ENCODE measurements at regions not wholly inside any gene's neighbourhood (a gene's known extent, or its start where the extent isn't known, plus 50 kb on each side); places are given as distances from the start of the nearest gene placed in this dataset.
"Not testable (repeated sequence)": the region's sequence is repeated elsewhere in the genome, so short reads cannot be mapped to it uniquely, and the experiment has no call there.

- H3K27ac ChIP-seq (ENCODE audit: low read depth in 2 of 2, low read length in 1 of 2): no peak overlapping the region
- no peaks in the 10 kb centered on the region for H3K27me3 ChIP-seq (ENCODE audit: insufficient read depth)
- TF ChIP-seq EZH2phosphoT487 (IDR thresholded peaks at IDR 0.05; ENCODE audit: borderline replicate concordance, low read depth) (no peak), EP300 (IDR thresholded peaks at IDR 0.05; ENCODE audit: borderline replicate concordance in 1 of 2, low read depth in 1 of 2, low read length in 1 of 2) (no peak)
- DNase-seq: no peak
- ChIA-PET POLR2A (no interaction called here), CTCF (interaction anchor here (1.2 to 1.8 kb wide), 2 partner anchors 14 to 613 kb away, joined by 3 to 5 read pairs; no protein-coding TSS in a partner anchor)
- no peak overlapping the region for H3K4me2 ChIP-seq
- no peaks in the 10 kb centered on the region for H3F3A ChIP-seq (replicated peaks; ENCODE audit: insufficient read depth)
- no peaks in the 10 kb centered on the region for H3K9me2 ChIP-seq
- no peak overlapping the region for H3K4me3 ChIP-seq (ENCODE audit: low read depth in 2 of 2, low read length in 1 of 2)
- H3K4me1 ChIP-seq (ENCODE audit: control insufficient read depth in 1 of 2, insufficient read depth in 2 of 2, low read depth in 1 of 2, low read length in 1 of 2): no peaks in the 10 kb centered on the region
- H3K36me3 ChIP-seq (replicated peaks in 1 of 2; ENCODE audit: control insufficient read depth in 1 of 2, insufficient read depth in 2 of 2, low read length in 1 of 2): no peaks in the 10 kb centered on the region
- no peak overlapping the region for H3K9ac ChIP-seq
- 2% methylated on average over 2 of the region's 2 CpGs for WGBS (ENCODE audit: low lambda C conversion rate)
- H3K79me2 ChIP-seq (ENCODE audit: insufficient read depth): no peaks in the 10 kb centered on the region
- H4K20me1 ChIP-seq (ENCODE audit: insufficient read depth): no peaks in the 10 kb centered on the region
- H2AFZ ChIP-seq (ENCODE audit: low read depth): no peak overlapping the region
- no peaks in the 10 kb centered on the region for H3K9me3 ChIP-seq
These were observed 130.1 kb upstream of the GOLGA6L6 start for GRCh38 chr15:20671675-20672074.

- H3F3A ChIP-seq (replicated peaks; ENCODE audit: insufficient read depth); H3K4me3 ChIP-seq (ENCODE audit: low read depth in 2 of 2, low read length in 1 of 2); H2AFZ ChIP-seq (ENCODE audit: low read depth); H3K9ac ChIP-seq; H3K9me3 ChIP-seq; H4K20me1 ChIP-seq (ENCODE audit: insufficient read depth); H3K36me3 ChIP-seq (replicated peaks in 1 of 2; ENCODE audit: control insufficient read depth in 1 of 2, insufficient read depth in 2 of 2, low read length in 1 of 2); H3K9me2 ChIP-seq; H3K4me1 ChIP-seq (ENCODE audit: control insufficient read depth in 1 of 2, insufficient read depth in 2 of 2, low read depth in 1 of 2, low read length in 1 of 2); CTCF ChIA-PET; POLR2A ChIA-PET; DNase-seq; H3K4me2 ChIP-seq; H3K27ac ChIP-seq (ENCODE audit: low read depth in 2 of 2, low read length in 1 of 2); H3K27me3 ChIP-seq (ENCODE audit: insufficient read depth); H3K79me2 ChIP-seq (ENCODE audit: insufficient read depth): not testable (repeated sequence)
- 15% methylated on average over 3 of the region's 3 CpGs for WGBS (ENCODE audit: low lambda C conversion rate)
These were observed 124.8 kb upstream of the GOLGA6L6 start for GRCh38 chr15:20666410-20666809.

GRCh38 chr15:20665653-20666052 is 124.1 kb upstream of the GOLGA6L6 start:
- Histone ChIP-seq H3K9me2 (no peaks in the 10 kb centered on the region), H3K36me3 (replicated peaks in 1 of 2; ENCODE audit: control insufficient read depth in 1 of 2, insufficient read depth in 2 of 2, low read length in 1 of 2) (no peaks in the 10 kb centered on the region), H3F3A (replicated peaks; ENCODE audit: insufficient read depth) (no peaks in the 10 kb centered on the region), H3K9ac (no peak overlapping the region), H3K9me3 (no peaks in the 10 kb centered on the region; the same call in 1 of the 2 replicates), H2AFZ (ENCODE audit: low read depth) (no peak overlapping the region), H4K20me1 (ENCODE audit: insufficient read depth) (no peaks in the 10 kb centered on the region), H3K27ac (ENCODE audit: low read depth in 2 of 2, low read length in 1 of 2) (no peak overlapping the region), H3K27me3 (ENCODE audit: insufficient read depth) (no peaks in the 10 kb centered on the region), H3K79me2 (ENCODE audit: insufficient read depth) (no peaks in the 10 kb centered on the region), H3K4me1 (ENCODE audit: control insufficient read depth in 1 of 2, insufficient read depth in 2 of 2, low read depth in 1 of 2, low read length in 1 of 2) (no peaks in the 10 kb centered on the region), H3K4me3 (ENCODE audit: low read depth in 2 of 2, low read length in 1 of 2) (no peak overlapping the region), H3K4me2 (no peak overlapping the region)
- 0% methylated on average over 1 of the region's 1 CpG for WGBS (ENCODE audit: low lambda C conversion rate)
- DNase-seq: no peak
- no peak for TF ChIP-seq MAX (IDR thresholded peaks at IDR 0.05; ENCODE audit: low read depth)
- no peak for TF ChIP-seq FOXJ3 (CRISPR knock-in tag; IDR thresholded peaks at IDR 0.05)
- no peak for TF ChIP-seq NRF1 (IDR thresholded peaks at IDR 0.05; ENCODE audit: low read depth, low read length)
- TF ChIP-seq RCOR1 (IDR thresholded peaks at IDR 0.05; ENCODE audit: low read length): no peak
- no peak for TF ChIP-seq IRF3 (IDR thresholded peaks at IDR 0.05; ENCODE audit: low read depth, low read length)
- ChIA-PET CTCF (no interaction called here), POLR2A (no interaction called here)

Measured in SK-N-SH (cell line).